GM21528 (cell line): ENCODE measurements at regions not wholly inside any gene's neighbourhood (a gene's known extent, or its start where the extent isn't known, plus 50 kb on each side); places are given as distances from the start of the nearest gene placed in this dataset.
A peak's percentile ranks its signal among the peaks of the same experiment; 100 is the strongest.
"Not testable (repeated sequence)": the region's sequence is repeated elsewhere in the genome, so short reads cannot be mapped to it uniquely, and the experiment has no call there.

Experiments used
- ATAC-seq: cut with Tn5 transposase; IDR thresholded peaks from one replicate; pipeline ENCODE4 v1.9.1; 2021; ENCODE audit warnings: mild to moderate bottlenecking, moderate library complexity; ENCODE audit not compliant: unreplicated experiment, low FRiP score

DNA sequence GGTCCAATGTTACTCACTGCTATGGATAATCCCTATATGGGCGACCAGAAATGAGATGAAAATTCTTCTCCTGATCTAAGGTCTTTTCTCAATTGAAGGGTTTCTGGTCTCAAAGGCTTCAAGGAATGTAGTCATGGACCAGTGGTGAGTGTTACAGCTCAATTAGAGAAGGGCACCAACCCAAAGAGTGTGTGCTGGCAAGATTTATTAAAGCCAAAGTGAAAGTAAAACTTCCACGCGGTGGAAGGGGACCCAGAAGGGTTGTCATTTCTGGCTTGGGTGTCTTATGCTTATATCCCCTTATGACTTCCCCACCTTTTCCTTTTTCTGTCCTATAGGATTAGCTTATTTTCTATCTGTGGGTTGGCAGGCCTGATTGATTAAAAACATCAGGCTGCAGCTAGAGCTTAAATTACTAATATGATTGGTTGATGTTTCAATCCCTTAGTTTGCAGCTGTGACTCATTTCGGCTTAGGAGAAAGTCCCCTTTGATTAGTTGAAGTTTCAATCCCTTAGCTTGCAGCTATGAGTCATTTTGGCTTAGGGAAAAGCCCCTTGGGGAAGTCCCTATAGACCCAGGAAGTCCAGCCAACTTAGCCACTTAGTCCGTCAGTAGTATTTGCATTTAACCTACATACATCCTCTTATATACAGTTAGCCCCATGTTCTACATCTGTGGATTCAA, 179.5 kb upstream of the NLGN4Y start:
- ATAC-seq: peak; percentile 50

- no peak for ATAC-seq
These were observed 172.7 kb upstream of the NLGN4Y start for GRCh38 chrY:14351590-14351989.

DNA sequence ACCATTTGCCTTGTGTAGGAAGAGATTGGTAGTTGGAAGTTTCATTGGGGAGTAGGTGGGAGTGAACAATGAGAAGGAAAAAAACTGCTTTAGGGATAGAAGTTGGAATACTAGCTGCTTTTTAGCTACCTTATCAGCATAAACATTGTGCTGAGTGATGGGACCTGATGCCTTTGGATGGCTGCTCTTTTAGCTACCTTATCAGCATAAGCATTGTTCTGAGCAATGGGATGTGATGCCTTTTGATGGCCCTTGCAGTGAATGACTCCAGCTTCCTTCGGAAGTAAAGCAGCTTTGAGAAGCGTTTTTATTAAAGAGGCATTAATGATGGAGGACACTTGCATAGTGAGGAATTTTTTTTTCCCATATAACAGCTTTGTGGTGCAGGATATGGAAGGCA, 168.2 kb upstream of the NLGN4Y start:
- no peak for ATAC-seq

- no peak for ATAC-seq
These were observed 163.4 kb upstream of the NLGN4Y start for GRCh38 chrY:14360748-14361500.

DNA sequence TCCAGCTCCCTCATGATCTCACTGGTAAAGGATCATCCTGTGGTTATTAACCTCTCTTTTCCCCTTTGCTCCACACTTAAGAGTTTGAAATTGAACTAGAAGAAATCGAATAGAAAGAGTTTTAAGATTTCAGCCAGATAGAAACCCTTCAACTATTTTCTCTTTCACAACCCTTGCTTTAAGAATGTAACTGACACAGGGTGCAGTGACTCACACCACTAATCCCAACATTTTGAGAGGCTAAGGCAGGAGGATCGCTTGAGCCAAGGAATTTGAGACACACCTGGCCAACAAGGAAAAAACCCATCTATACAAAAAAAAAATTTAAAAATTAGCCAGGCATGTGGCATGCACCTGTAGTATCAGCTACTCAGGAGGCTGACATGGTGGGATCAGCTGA, 150.7 kb upstream of the NLGN4Y start:
- ATAC-seq: no peak

DNA sequence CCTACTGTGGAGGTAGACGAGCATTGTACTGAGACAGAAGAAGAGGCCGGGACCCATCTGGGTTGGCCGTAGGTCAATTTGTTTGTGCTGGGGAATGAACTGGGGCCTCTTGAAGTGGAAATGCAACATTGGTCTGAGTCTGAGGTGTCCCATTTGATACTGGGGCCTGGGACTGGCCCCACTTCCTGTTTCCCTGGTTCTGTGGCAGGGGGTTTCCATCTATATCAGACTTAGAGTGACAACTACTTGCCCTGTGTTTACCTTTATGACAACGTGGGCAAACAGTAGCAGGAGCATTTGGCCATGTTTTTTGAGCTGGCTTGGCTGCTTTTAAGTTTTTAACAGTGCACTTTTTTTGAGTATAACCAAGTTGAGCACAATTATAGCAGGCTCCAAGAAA, 146.1 kb upstream of the NLGN4Y start:
- no peak for ATAC-seq

GRCh38 chrY:14410549-14411030, 113.7 kb upstream of the NLGN4Y start:
- not testable (repeated sequence) for ATAC-seq

- ATAC-seq: no peak
These were observed 113.0 kb upstream of the NLGN4Y start for GRCh38 chrY:14411334-14411733.

GRCh38 chrY:14436546-14436945, 87.8 kb upstream of the NLGN4Y start:
- ATAC-seq: no peak

GRCh38 chrY:14437626-14438025, 86.7 kb upstream of the NLGN4Y start:
- ATAC-seq: no peak

GRCh38 chrY:14438395-14438794, 85.9 kb upstream of the NLGN4Y start:
- no peak for ATAC-seq

DNA sequence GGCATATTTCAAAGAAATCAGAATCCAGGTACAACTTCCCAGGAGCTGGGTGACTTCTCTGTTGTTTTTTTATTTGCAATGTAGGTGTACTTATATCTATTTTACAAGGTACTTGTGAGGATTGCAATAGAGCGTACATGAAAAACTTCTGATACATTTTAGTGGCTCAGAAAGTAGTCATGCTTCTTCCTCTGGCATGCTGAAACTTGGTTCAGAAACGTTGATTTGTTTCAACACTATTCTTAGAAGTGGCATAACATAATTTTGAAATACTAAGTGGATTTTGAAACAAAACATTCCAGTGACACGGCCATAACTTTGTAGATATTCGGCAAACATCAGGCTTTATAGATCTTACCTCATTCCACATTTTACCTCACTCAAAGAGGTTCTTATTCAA, 79.8 kb upstream of the NLGN4Y start:
- no peak for ATAC-seq

GRCh38 chrY:14468151-14468683, 56.1 kb upstream of the NLGN4Y start:
- ATAC-seq: no peak

DNA sequence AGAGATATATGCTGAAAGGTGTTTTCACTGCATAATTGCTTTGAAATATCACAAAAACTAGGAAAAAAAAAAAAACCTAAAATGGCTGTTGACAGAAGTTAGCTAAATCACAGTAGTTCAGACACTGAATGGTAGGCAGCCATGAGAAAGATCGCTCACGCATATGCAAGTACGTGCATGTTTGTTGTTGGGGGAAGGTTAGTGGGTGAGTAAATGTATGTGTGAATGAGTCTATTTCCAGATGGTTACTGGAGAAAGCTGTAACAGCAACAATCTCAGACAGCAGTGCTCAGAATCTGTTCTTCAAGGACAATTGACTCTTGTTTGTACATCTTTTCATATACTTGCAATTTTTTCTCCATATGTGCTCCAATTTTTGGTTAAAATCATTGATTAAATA, 51.9 kb upstream of the NLGN4Y start:
- no peak for ATAC-seq

GRCh38 chrY:14473320-14473719, 51.0 kb upstream of the NLGN4Y start:
- ATAC-seq: no peak
